Astrocyte (in vitro differentiated cells and primary cell): ENCODE measurements at regions not wholly inside any gene's neighbourhood (a gene's known extent, or its start where the extent isn't known, plus 50 kb on each side); places are given as distances from the start of the nearest gene placed in this dataset.

ENCODE experiments used
- DNase-seq: peaks from one replicate; pipeline ENCODE4 v3.0.0-alpha.2; 2010; ENCODE audit warnings: low read depth
- FAIRE-seq: peaks from 2 replicates; lab custom pipeline; 2011; peaks lifted over from hg19 to GRCh38; lab: Jason Lieb, UNC
- H2AFZ ChIP-seq: 2 replicates; pipeline ENCODE4 v1.6.0; 2012; ENCODE audit warnings: low read depth, low read length, inconsistent platforms
- H3K27ac ChIP-seq: 2 replicates; pipeline ENCODE4 v1.5.1; 2011; ENCODE audit warnings: low read depth, low read length, inconsistent platforms
- H3K27me3 ChIP-seq: 2 replicates; pipeline ENCODE4 v1.6.0; 2011; ENCODE audit warnings: low read length, inconsistent platforms; ENCODE audit not compliant: insufficient read depth
- H3K36me3 ChIP-seq: 2 replicates; pipeline ENCODE4 v1.5.1; 2011; ENCODE audit warnings: low read length, inconsistent platforms; ENCODE audit not compliant: insufficient read depth
- H3K4me1 ChIP-seq: 2 replicates; pipeline ENCODE4 v1.5.1; 2011; ENCODE audit warnings: low read length, inconsistent platforms; ENCODE audit not compliant: insufficient read depth
- H3K4me2 ChIP-seq: 2 replicates; pipeline ENCODE4 v1.6.0; 2012; ENCODE audit warnings: low read length, inconsistent platforms
- H3K4me3 ChIP-seq: 2 replicates; pipeline ENCODE4 v1.5.1; 2011; ENCODE audit warnings: low read depth, mild to moderate bottlenecking, low read length, inconsistent platforms; ENCODE audit not compliant: insufficient read depth
- H3K79me2 ChIP-seq: 2 replicates; pipeline ENCODE4 v1.6.0; 2012; ENCODE audit warnings: mild to moderate bottlenecking, low read length, inconsistent platforms; ENCODE audit not compliant: insufficient read depth
- H3K9ac ChIP-seq: 2 replicates; pipeline ENCODE4 v1.6.0; 2012; ENCODE audit warnings: mild to moderate bottlenecking, low read length, inconsistent platforms
- H3K9me3 ChIP-seq: 2 replicates; pipeline ENCODE4 v1.5.1; 2012; ENCODE audit warnings: low read depth, mild to moderate bottlenecking, low read length, inconsistent platforms; ENCODE audit not compliant: insufficient read depth
- H4K20me1 ChIP-seq: 2 replicates; pipeline ENCODE4 v1.6.0; 2012; ENCODE audit warnings: low read length, inconsistent platforms; ENCODE audit not compliant: insufficient read depth
- H3K27ac Mint-ChIP-seq: one replicate; pipeline ENCODE4 v1.8.0; 2021; ENCODE audit warnings: mild to moderate bottlenecking, mixed read lengths; ENCODE audit not compliant: unreplicated experiment
- H3K27me3 Mint-ChIP-seq: one replicate; pipeline ENCODE4 v1.8.0; 2021; ENCODE audit warnings: low read depth, mixed read lengths; ENCODE audit not compliant: unreplicated experiment
- H3K36me3 Mint-ChIP-seq: one replicate; pipeline ENCODE4 v1.8.0; 2021; ENCODE audit warnings: low read depth, mixed read lengths; ENCODE audit not compliant: unreplicated experiment
- H3K4me1 Mint-ChIP-seq: one replicate; pipeline ENCODE4 v1.8.0; 2021; ENCODE audit warnings: low read depth, mixed read lengths; ENCODE audit not compliant: unreplicated experiment
- H3K4me3 Mint-ChIP-seq: one replicate; pipeline ENCODE4 v1.8.0; 2021; ENCODE audit warnings: mild to moderate bottlenecking, moderate library complexity, mixed read lengths; ENCODE audit not compliant: unreplicated experiment
- H3K9me3 Mint-ChIP-seq: one replicate; pipeline ENCODE4 v1.8.0; 2021; ENCODE audit warnings: mild to moderate bottlenecking, mixed read lengths; ENCODE audit not compliant: unreplicated experiment
- EZH2 ChIP-seq: IDR thresholded peaks from 2 replicates; pipeline ENCODE4 v1.6.1; 2012; ENCODE audit warnings: mild to moderate bottlenecking, low read length, inconsistent platforms; ENCODE audit not compliant: insufficient read depth
- TF ChIP-seq, protein P1 (sequence below): IDR thresholded peaks from 2 replicates; pipeline ENCODE4 v1.5.1; 2011; ENCODE audit warnings: low read depth, mild to moderate bottlenecking, inconsistent platforms, low read length, moderate library complexity; ENCODE audit not compliant: insufficient read depth

DNA sequence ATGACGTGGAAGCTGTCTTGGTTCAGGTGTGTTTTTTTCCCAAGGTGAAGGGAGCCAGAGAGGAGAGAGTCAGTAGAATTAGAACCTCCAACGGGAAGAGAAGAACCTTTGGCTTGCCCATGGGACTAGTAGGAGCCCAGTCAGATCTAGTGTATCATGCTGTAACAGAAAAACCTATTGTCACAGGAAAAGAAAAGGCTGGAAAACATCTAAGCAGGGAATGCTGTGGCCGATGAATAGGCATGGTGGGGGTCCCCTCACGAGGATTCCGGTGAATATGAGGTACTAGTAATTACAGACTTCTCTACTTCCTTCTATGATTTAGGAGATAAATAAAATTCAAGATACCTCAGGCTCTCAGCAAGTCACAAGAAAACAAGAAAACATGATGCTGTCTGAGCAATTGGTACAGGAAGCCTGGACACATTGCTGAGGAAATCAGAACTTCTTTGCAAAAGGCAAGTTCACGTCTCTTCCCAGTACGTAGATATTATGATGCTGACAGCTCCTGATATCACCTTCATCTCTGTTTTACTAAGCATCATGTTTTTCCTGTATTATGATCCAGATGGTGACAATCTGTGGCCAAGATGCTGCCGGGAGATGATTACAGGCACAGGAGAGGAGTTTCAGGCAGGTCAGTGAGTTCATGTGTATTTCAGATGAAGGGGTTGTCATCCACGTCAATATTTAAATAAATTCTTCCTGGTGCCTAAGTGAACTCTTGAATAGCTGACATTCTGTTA lies 54.3 kb upstream of the NPY start:
- H3K4me2 ChIP-seq = no peak overlapping the region
- Mint-ChIP-seq H3K4me3 (no peak overlapping the region), H3K27ac (no peak overlapping the region), H3K36me3 (no peaks in the 10 kb centered on the region), H3K4me1 (no peaks in the 10 kb centered on the region), H3K9me3 (peaks cover 2% of the 10 kb centered on the region), H3K27me3 (peaks cover 3% of the 10 kb centered on the region)
- H3K27ac ChIP-seq = no peak overlapping the region
- H3K9me3 ChIP-seq = no peaks in the 10 kb centered on the region
- H2AFZ ChIP-seq = no peak overlapping the region
- no peaks in the 10 kb centered on the region for H4K20me1 ChIP-seq
- no peak for TF ChIP-seq EZH2
- TF ChIP-seq, protein P1, sequence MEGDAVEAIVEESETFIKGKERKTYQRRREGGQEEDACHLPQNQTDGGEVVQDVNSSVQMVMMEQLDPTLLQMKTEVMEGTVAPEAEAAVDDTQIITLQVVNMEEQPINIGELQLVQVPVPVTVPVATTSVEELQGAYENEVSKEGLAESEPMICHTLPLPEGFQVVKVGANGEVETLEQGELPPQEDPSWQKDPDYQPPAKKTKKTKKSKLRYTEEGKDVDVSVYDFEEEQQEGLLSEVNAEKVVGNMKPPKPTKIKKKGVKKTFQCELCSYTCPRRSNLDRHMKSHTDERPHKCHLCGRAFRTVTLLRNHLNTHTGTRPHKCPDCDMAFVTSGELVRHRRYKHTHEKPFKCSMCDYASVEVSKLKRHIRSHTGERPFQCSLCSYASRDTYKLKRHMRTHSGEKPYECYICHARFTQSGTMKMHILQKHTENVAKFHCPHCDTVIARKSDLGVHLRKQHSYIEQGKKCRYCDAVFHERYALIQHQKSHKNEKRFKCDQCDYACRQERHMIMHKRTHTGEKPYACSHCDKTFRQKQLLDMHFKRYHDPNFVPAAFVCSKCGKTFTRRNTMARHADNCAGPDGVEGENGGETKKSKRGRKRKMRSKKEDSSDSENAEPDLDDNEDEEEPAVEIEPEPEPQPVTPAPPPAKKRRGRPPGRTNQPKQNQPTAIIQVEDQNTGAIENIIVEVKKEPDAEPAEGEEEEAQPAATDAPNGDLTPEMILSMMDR = no peak
- H3K36me3 ChIP-seq = no peaks in the 10 kb centered on the region
- no peaks in the 10 kb centered on the region for H3K79me2 ChIP-seq
- H3K4me1 ChIP-seq = no peaks in the 10 kb centered on the region
- no peaks in the 10 kb centered on the region for H3K27me3 ChIP-seq
- FAIRE-seq (no peak), DNase-seq (no peak)
- H3K4me3 ChIP-seq = no peak overlapping the region
- H3K9ac ChIP-seq = no peak overlapping the region

DNA sequence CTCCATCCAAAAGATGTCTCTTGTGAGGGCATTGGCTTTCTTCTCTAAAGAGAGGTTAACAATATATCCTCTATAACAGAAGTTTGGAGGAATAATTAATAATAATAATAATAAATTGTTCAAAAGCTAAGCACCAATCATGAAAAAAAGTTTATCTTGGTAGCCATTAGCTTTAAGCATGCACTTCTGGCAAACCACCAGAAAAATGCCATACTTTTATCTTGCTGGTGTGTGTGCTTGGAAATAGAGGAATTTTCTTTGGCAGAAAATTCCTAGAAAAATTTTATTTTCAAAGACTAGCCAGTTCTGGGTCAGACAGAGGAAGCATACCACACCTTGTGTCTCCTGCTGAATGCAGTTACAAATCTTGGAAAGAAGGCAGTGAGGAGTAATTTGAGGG lies 52.5 kb upstream of the NPY start:
- H3K27me3 ChIP-seq = no peaks in the 10 kb centered on the region
- Mint-ChIP-seq H3K9me3 (no peaks in the 10 kb centered on the region), H3K4me1 (no peaks in the 10 kb centered on the region), H3K27me3 (peaks cover 3% of the 10 kb centered on the region), H3K4me3 (no peak overlapping the region), H3K36me3 (no peaks in the 10 kb centered on the region), H3K27ac (no peak overlapping the region)
- no peaks in the 10 kb centered on the region for H3K36me3 ChIP-seq
- no peak overlapping the region for H3K9ac ChIP-seq
- H3K4me2 ChIP-seq = no peak overlapping the region
- DNase-seq = no peak
- TF ChIP-seq, protein P1 = no peak
- TF ChIP-seq EZH2 = no peak
- no peaks in the 10 kb centered on the region for H3K4me1 ChIP-seq
- FAIRE-seq = no peak
- no peak overlapping the region for H3K4me3 ChIP-seq
- H2AFZ ChIP-seq = no peak overlapping the region
- no peaks in the 10 kb centered on the region for H3K9me3 ChIP-seq
- no peaks in the 10 kb centered on the region for H4K20me1 ChIP-seq
- no peak overlapping the region for H3K27ac ChIP-seq
- no peaks in the 10 kb centered on the region for H3K79me2 ChIP-seq

DNA sequence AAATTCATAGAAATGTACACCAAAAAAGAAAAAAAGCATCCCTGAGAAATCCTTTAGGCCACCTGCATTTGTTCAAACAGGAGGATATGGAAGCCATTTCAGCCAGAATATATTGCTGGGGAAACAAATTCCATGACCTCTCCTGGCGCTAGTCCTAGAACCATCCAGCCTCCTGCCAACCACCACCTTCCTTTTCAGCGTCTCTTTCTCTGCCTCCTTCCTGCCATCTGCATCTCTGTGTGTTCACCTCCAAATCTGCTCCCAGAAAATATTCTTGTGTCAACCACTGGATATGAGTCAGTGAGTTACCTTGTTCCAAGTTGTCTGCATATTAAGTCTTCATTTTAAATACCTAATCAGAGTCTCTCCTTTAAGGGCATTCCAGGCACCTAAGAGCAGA lies 50.6 kb upstream of the NPY start:
- DNase-seq = no peak
- Histone ChIP-seq H3K4me2 (no peak overlapping the region), H2AFZ (no peak overlapping the region), H3K79me2 (no peaks in the 10 kb centered on the region), H3K4me3 (no peak overlapping the region), H4K20me1 (no peaks in the 10 kb centered on the region), H3K4me1 (no peaks in the 10 kb centered on the region), H3K36me3 (no peaks in the 10 kb centered on the region), H3K9me3 (no peaks in the 10 kb centered on the region), H3K27ac (no peak overlapping the region), H3K27me3 (no peaks in the 10 kb centered on the region), H3K9ac (no peak overlapping the region)
- Mint-ChIP-seq H3K27ac (no peak overlapping the region), H3K4me3 (no peak overlapping the region), H3K9me3 (peaks cover 1% of the 10 kb centered on the region), H3K36me3 (no peaks in the 10 kb centered on the region), H3K27me3 (peaks cover under 1% of the 10 kb centered on the region), H3K4me1 (peaks cover 4% of the 10 kb centered on the region)
- FAIRE-seq = no peak
- no peak for TF ChIP-seq EZH2
- TF ChIP-seq, protein P1 = no peak
